HepG2 (cell line): ENCODE measurements at regions not wholly inside any gene's neighbourhood (a gene's known extent, or its start where the extent isn't known, plus 50 kb on each side); places are given as distances from the start of the nearest gene placed in this dataset.

Experiments
- ATAC-seq: fragments of 200-7000 bp; cut with Tn5 transposase; 3 replicates; pipeline ENCODE4 v1.9.1; 2020; ENCODE audit warnings: mild to moderate bottlenecking, moderate library complexity
- BruUV-seq: library from RNA; stranded (reverse); fragments of 400-500 nt; replicated peaks from 2 replicates; lab custom pipeline; 2021; lab: Mats Ljungman, UMichigan
- CTCF ChIA-PET: fragments of 300-600 bp; formaldehyde crosslinking; extraction: SDS; loops from one replicate; lab custom pipeline; 2021; ENCODE audit warnings: low total read pairs, inconsistent platforms, low intra/inter-chr PET ratio; lab: Yijun Ruan, JAX
- POLR2A ChIA-PET: fragments of 350-600 bp; sonication (Branson Sonifier 250); formaldehyde crosslinking; loops from one replicate; lab custom pipeline; 2020; ENCODE audit warnings: antibody characterized with exemption, inconsistent platforms; lab: Yijun Ruan, JAX
- DNase-seq: peaks from one replicate; pipeline ENCODE4 v3.0.0-alpha.2; 2015; ENCODE audit warnings: low spot score
- FAIRE-seq: peaks from 3 replicates; lab custom pipeline; 2011; peaks lifted over from hg19 to GRCh38; lab: Jason Lieb, UNC
- H2AFZ ChIP-seq: one replicate; pipeline ENCODE4 v1.6.1; 2011; ENCODE audit warnings: low read length, inconsistent platforms
- H3K27ac ChIP-seq: fragments of 300-600 bp; 3 replicates; pipeline ENCODE4 v1.8.0; 2011; ENCODE audit warnings: mixed run types, mild to moderate bottlenecking, mixed read lengths, low read length, inconsistent platforms; ENCODE audit not compliant: insufficient read depth; ENCODE audit errors: extremely low read length
- H3K27me3 ChIP-seq, 2 experiments: fragments of 200-600 bp in 1 of 2; 2 replicates in 1 of 2; 3 replicates in 1 of 2; pipeline versions ENCODE4 v1.6.0 to v1.8.0; 2011; ENCODE audit warnings: low read length in 2 of 2, mild to moderate bottlenecking in 2 of 2, moderate library complexity in 2 of 2, inconsistent platforms in 1 of 2; ENCODE audit not compliant: insufficient read depth in 2 of 2, control insufficient read depth in 1 of 2
- H3K36me3 ChIP-seq, 2 experiments: fragments of 200-600 bp in 1 of 2; replicated peaks in 1 of 2; 2 replicates in 1 of 2; 3 replicates in 1 of 2; pipeline versions ENCODE4 v1.5.1 to v1.8.0; 2011; ENCODE audit warnings: low read length in 2 of 2, inconsistent platforms in 1 of 2; ENCODE audit not compliant: insufficient read depth in 2 of 2, control insufficient read depth in 1 of 2
- H3K4me1 ChIP-seq: 2 replicates; pipeline ENCODE4 v1.5.1; 2012; ENCODE audit warnings: low read length, inconsistent platforms; ENCODE audit not compliant: insufficient read depth
- H3K4me2 ChIP-seq: 2 replicates; pipeline ENCODE4 v1.6.0; 2011; ENCODE audit warnings: low read depth, low read length, inconsistent platforms
- H3K4me3 ChIP-seq, 3 experiments: fragments of 200-600 bp in 1 of 3; sonication (generic), shearing (Covaris generic) in 1 of 3; replicated peaks in 1 of 3; 2 replicates each; pipeline ENCODE4 v1.5.1; 2011 to 2016; ENCODE audit warnings: low read length in 3 of 3, inconsistent platforms in 2 of 3, low read depth in 2 of 3, mild to moderate bottlenecking in 2 of 3, control low read depth in 1 of 3, mixed read lengths in 1 of 3; ENCODE audit not compliant: insufficient read depth in 1 of 3
- H3K79me2 ChIP-seq: one replicate; pipeline ENCODE4 v1.6.1; 2011; ENCODE audit warnings: low read length, inconsistent platforms; ENCODE audit not compliant: insufficient read depth
- H3K9ac ChIP-seq: 2 replicates; pipeline ENCODE4 v1.6.0; 2011; ENCODE audit warnings: mild to moderate bottlenecking, low read depth, low read length, inconsistent platforms; ENCODE audit not compliant: insufficient read depth
- H3K9me3 ChIP-seq: 2 replicates; pipeline ENCODE4 v1.5.1; 2012; ENCODE audit warnings: mild to moderate bottlenecking, low read length
- H4K20me1 ChIP-seq: 2 replicates; pipeline ENCODE4 v1.6.0; 2011; ENCODE audit warnings: inconsistent platforms, mild to moderate bottlenecking, low read length, moderate library complexity; ENCODE audit not compliant: insufficient read depth
- BRD4 ChIP-seq: sonication (generic); formaldehyde crosslinking; IDR thresholded peaks from 2 replicates; pipeline ENCODE4 v1.4.0; 2020; ENCODE audit warnings: missing genetic modification reagents
- FOSL1 ChIP-seq: sonication (generic); formaldehyde crosslinking; IDR thresholded peaks from 2 replicates; pipeline ENCODE4 v1.9.0; 2021; ENCODE audit warnings: missing genetic modification reagents, borderline replicate concordance
- HDAC2 ChIP-seq: sonication (generic); formaldehyde crosslinking; IDR thresholded peaks from 2 replicates; pipeline ENCODE4 v1.4.0; 2020; ENCODE audit warnings: missing genetic modification reagents
- ISL2 ChIP-seq: sonication (generic); formaldehyde crosslinking; IDR thresholded peaks from 2 replicates; pipeline ENCODE4 v1.5.0; 2020; ENCODE audit warnings: missing genetic modification reagents
- KLF15 ChIP-seq: sonication (generic); formaldehyde crosslinking; IDR thresholded peaks from 2 replicates; pipeline ENCODE4 v1.8.1; 2023; ENCODE audit warnings: borderline replicate concordance, mild to moderate bottlenecking, inconsistent platforms, missing genetic modification reagents, mixed read lengths
- PHF20 ChIP-seq: sonication (generic); formaldehyde crosslinking; IDR thresholded peaks from 2 replicates; pipeline ENCODE4 v1.5.0; 2020; ENCODE audit warnings: mild to moderate bottlenecking, missing genetic modification reagents
- SP5 ChIP-seq: IDR thresholded peaks from 2 replicates; pipeline ENCODE4 v1.6.1; 2016; ENCODE audit warnings: low read depth, borderline replicate concordance
- ZNF10 ChIP-seq: sonication (generic); formaldehyde crosslinking; IDR thresholded peaks from 2 replicates; pipeline ENCODE4 v1.4.0; 2020; ENCODE audit warnings: mild to moderate bottlenecking, low read depth, missing genetic modification reagents, borderline replicate concordance
- ZNF24 ChIP-seq: fragments of 450-650 bp; IDR thresholded peaks from 2 replicates; pipeline ENCODE4 v1.6.1; 2017; ENCODE audit warnings: antibody characterized with exemption, mild to moderate bottlenecking
- ZNF629 ChIP-seq: sonication (generic); formaldehyde crosslinking; conservative IDR thresholded peaks from 2 replicates; pipeline ENCODE4 v1.5.0; 2020; ENCODE audit warnings: missing genetic modification reagents
- ZNF776 ChIP-seq: sonication (generic); formaldehyde crosslinking; IDR thresholded peaks from 2 replicates; pipeline ENCODE4 v1.4.0; 2020; ENCODE audit warnings: mild to moderate bottlenecking, missing genetic modification reagents
- ZNF883 ChIP-seq: sonication (generic); formaldehyde crosslinking; IDR thresholded peaks from 2 replicates; pipeline ENCODE4 v1.5.1; 2020; ENCODE audit warnings: mild to moderate bottlenecking, missing genetic modification reagents; ENCODE audit errors: not compliant biosample characterization
- WGBS: methylation state at CpG from one replicate; pipeline ENCODE4 v1.1.6; 2017; ENCODE audit warnings: low lambda C conversion rate; 5-methylcytosine and 5-hydroxymethylcytosine counted together
- in situ Hi-C: cut with HindIII; loops from 2 replicates; pipeline ENCODE4 v1.10.0; 2017; ENCODE audit warnings: low pct_unique_long_range_greater_than_20kb; ENCODE audit not compliant: extremely low pct_ligation_motif_present
- intact Hi-C: fragments of 100-400 bp; cut with micrococcal nuclease; formaldehyde crosslinking; loops from one replicate; pipeline ENCODE4 v1.10.0; 2022; ENCODE audit not compliant: unreplicated experiment

DNA sequence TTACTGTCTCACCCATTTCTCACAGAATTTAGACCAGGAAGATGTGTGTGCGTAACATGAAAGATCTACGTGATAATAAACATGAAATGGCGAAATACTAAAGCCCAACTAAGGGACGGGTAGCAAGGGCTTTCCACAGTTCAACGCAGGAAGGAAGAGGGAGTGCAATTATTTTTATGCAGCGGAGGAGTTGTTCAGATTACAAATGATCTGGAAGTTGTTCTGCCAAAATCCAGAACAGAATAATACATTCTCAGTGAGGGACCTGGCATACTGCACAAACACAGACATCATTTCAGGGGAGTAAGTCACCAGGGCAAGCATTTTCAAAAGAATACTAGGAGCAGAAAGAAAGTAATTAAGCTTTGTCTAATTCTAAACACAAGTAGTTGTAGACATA is 133.6 kb upstream of the RAP2B start:
- BruUV-seq = no TSS peak
- H3K36me3 ChIP-seq = no peaks in the 10 kb centered on the region
- POLR2A ChIA-PET = no interaction called here
- no peak overlapping the region for H3K4me3 ChIP-seq
- no peak overlapping the region for H3K9ac ChIP-seq
- H3K27me3 ChIP-seq = peaks cover 0 to 6% of the 10 kb centered on the region in 2 experiments; a peak in 2 of 5 replicates
- H3K79me2 ChIP-seq = no peaks in the 10 kb centered on the region
- intact Hi-C loops = loop anchor here (5.0 kb wide), 1 partner anchor 409 kb away; no protein-coding TSS in a partner anchor
- WGBS = 3% methylated on average over 6 of the region's 6 CpGs
- no peaks in the 10 kb centered on the region for H3K9me3 ChIP-seq
- CTCF ChIA-PET = no interaction called here
- no peaks in the 10 kb centered on the region for H4K20me1 ChIP-seq
- DNase-seq = no peak
- no peak overlapping the region for H3K27ac ChIP-seq
- TF ChIP-seq BRD4 (CRISPR knock-in tag) = no peak
- no peak for TF ChIP-seq ZNF776 (CRISPR knock-in tag)
- no peak for TF ChIP-seq ZNF24
- TF ChIP-seq ZNF10 (CRISPR knock-in tag) = no peak
- TF ChIP-seq ZNF629 (CRISPR knock-in tag) = no peak
- TF ChIP-seq SP5 (CRISPR knock-in tag) = no peak
- TF ChIP-seq ISL2 = no peak
- TF ChIP-seq, all 625 proteins: peak for 0
- ATAC-seq (no peak), FAIRE-seq (no peak)
- H3K4me2 ChIP-seq = no peak overlapping the region
- H3K4me1 ChIP-seq = no peaks in the 10 kb centered on the region
- no peak overlapping the region for H2AFZ ChIP-seq
- in situ Hi-C loops = loop anchor here (10.0 to 25.0 kb wide), 2 partner anchors 409 to 566 kb away; no protein-coding TSS in a partner anchor

DNA sequence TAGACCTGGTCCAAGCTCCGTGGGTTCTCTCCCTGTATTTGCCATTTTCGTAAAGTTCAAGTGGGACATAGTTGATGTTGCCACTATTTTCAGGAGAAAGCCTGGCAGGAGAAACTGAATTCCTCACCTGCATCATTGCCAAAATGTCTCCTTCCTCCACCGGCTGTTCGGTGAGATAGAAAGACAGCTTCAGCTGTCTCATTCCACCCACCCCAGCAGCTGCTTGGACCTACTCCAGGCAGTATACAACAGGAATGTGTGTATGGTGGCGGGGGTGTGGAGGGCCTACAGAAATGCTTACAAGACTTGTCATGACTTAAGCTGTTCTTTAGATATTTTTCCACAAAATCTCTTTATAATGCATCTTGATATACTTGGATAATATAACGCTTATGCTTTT is 132.7 kb upstream of the RAP2B start:
- BruUV-seq = no TSS peak
- H2AFZ ChIP-seq = no peak overlapping the region
- peaks cover 0 to 6% of the 10 kb centered on the region in 2 experiments; a peak in 2 of 5 replicates for H3K27me3 ChIP-seq
- no peak for FAIRE-seq
- ATAC-seq = no peak
- no peak overlapping the region for H3K4me2 ChIP-seq
- H3K36me3 ChIP-seq = no peaks in the 10 kb centered on the region
- TF ChIP-seq HDAC2 (CRISPR knock-in tag) = no peak
- TF ChIP-seq FOSL1 (CRISPR knock-in tag) = no peak
- no peak for TF ChIP-seq PHF20 (CRISPR knock-in tag)
- TF ChIP-seq KLF15 = no peak
- TF ChIP-seq ZNF883 (CRISPR knock-in tag) = no peak
- POLR2A ChIA-PET = no interaction called here
- H3K9me3 ChIP-seq = no peaks in the 10 kb centered on the region
- H3K9ac ChIP-seq = no peak overlapping the region
- no peaks in the 10 kb centered on the region for H4K20me1 ChIP-seq
- CTCF ChIA-PET = no interaction called here
- in situ Hi-C loops (loop anchor here (10.0 to 25.0 kb wide), 2 partner anchors 408 to 565 kb away; no protein-coding TSS in a partner anchor), intact Hi-C loops (loop anchor here (5.0 kb wide), 1 partner anchor 408 kb away; no protein-coding TSS in a partner anchor)
- 40% methylated on average over 5 of the region's 6 CpGs for WGBS
- no peak for DNase-seq
- no peaks in the 10 kb centered on the region for H3K4me1 ChIP-seq
- no peak overlapping the region for H3K27ac ChIP-seq
- H3K79me2 ChIP-seq = no peaks in the 10 kb centered on the region
- no peak overlapping the region for H3K4me3 ChIP-seq
